Stimulated activated CD4-positive, alpha-beta T cell treated with anti-CD3 and anti-CD28 coated beads, Interleukin-1b, Interleukin-23, amount 100 ng/mL, for 4 hours (primary cell): ENCODE measurements at regions not wholly inside any gene's neighbourhood (a gene's known extent, or its start where the extent isn't known, plus 50 kb on each side); places are given as distances from the start of the nearest gene placed in this dataset.

ENCODE experiments used
- DNase-seq, 2 donors: peaks; one replicate each; pipeline ENCODE4 v3.0.0-alpha.2; 2020; ENCODE audit warnings: low read depth in 2 of 2

DNA sequence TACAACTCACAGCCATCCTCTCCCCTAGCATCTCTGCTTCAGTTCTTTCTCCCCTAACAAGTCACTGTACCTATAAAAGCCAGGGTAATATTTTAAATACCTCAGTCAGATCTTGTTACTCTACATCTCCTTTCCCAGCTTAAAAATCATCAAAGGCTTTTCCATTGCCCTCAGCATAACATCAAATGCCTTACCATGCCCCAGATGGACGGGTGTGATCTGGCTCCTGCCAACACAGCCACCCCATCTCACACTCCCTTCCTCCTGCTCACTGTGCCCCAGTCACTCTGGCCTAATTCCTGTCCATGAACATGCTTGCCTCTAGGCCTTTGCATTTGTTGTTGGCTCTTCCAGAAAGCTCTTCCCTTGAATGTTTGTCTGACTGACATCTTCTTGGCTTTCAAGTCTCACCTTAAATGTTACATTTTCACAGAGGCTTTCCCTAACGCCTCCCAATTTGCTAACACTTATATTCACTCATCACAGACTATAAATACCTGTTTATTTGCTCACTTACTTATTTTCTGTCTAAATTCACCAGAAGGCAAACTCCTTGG lies 640.9 kb downstream of the NYAP2 start:
- DNase-seq: no peak

- DNase-seq: no peak
Measured at GRCh38 chr2:226037526-226037925, 638.0 kb downstream of the NYAP2 start.

DNA sequence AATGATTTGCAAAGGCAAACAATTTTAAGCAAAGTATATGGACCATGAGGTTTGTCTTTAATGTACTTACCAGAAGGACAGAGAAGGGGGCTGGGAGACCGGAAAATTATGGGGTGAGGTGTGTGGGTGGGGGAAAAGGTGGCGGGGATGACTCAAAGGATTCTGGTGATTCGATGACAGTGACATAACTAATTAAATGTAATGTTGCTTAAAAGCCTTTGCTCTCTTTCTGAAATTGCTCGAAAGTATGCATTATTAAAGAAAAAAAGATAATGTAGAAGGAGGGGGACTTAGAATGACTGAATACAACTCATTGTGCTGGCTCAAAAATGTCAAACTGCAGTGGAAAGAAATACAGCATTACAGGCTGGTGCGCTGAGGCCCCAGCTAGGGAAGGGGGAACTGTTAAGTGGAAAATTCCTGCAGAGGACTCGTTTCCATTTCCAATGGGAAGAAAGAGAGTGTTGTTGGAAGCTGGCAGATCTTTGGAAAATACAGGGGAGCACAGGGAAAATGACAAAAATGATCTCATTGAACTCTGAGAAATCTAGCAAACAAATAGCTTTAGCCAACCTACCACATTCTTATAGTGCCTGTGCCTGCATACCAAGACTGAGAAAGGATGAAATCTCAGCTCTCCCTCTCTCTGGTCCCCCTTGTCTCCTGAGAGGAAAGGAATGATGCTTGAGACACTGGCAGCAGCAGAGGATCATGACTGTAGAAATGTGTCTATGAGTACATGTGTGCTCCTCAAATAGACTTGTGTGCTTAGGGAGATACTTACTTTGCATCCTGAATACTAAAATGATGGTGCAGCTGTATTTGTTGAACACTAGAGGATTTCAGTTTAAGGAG lies 632.4 kb downstream of the NYAP2 start:
- DNase-seq: peak; percentile 1 to 4

DNA sequence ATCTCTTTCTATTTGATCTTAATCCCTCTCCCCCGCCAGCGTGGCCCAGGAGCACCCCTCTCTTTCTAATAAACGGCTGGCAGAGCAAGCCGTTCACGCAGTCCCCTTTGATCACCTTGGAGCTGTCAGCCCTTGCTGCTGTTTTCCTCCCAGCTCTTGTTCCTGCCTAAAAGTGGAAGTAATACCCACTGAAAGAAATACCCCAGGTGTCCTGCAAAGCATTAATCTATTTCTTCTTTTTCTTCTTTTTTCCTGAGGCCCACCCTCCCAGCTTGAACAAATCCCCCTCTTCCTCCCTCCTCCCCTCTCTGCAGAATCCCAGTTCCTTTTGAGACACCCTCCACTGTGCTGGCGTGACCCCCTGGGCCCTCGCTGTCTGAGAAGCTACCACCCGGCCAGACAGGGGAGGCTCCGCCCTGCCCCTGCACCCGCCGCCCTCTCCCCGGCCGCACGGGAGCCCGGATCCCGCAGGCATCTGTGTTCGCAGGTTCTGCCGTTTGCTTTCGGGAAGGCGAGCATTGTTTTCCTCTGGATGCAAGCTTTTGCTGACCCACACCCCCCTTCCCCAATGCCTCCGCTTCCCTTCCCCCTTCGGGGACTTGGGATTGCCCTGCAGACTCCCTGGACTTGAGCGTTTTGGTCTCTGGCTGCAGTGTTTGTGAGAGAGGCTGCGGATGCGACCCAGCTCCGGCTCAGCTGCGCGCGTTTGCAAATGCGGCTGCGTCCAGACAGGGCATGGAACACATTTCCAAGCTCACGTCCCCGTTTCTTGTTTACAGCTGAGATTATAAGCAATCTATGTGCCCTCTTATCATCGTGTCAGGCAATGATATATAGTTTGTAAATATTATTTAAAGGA lies 631.5 kb downstream of the NYAP2 start:
- DNase-seq: peak in 1 of 2 donors; percentile 5

GRCh38 chr2:226030369-226030768 lies 630.9 kb downstream of the NYAP2 start:
- DNase-seq: no peak

- no peak for DNase-seq
Measured at GRCh38 chr2:226023946-226024345, 624.4 kb downstream of the NYAP2 start.

GRCh38 chr2:226023383-226023782 lies 623.9 kb downstream of the NYAP2 start:
- no peak for DNase-seq

- DNase-seq: no peak
Measured at GRCh38 chr2:226020956-226021355, 621.4 kb downstream of the NYAP2 start.

- no peak for DNase-seq
Measured at GRCh38 chr2:226020176-226020575, 620.7 kb downstream of the NYAP2 start.

- no peak for DNase-seq
Measured at GRCh38 chr2:226018641-226019040, 619.1 kb downstream of the NYAP2 start.

DNA sequence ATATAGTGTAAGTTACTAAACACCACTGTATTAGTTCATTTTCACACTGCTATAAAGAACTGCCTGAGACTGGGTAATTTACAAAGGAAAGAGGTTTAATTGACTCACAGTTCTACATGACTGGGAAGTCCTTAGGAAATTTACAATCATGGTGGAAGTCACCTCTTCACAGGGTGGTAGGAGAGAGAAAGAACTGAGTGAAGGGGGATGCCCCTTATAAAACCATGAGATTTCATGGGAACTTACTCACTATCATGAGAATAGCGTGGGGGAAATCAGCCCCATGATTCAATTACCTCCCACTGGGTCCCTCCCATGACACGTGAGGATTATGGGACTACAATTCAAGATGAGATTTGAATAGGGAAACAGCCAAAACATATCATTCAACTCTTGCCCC lies 618.0 kb downstream of the NYAP2 start:
- DNase-seq: no peak

- DNase-seq: no peak
Measured at GRCh38 chr2:226017107-226017506, 617.6 kb downstream of the NYAP2 start.

GRCh38 chr2:226011716-226012450 lies 612.4 kb downstream of the NYAP2 start:
- no peak for DNase-seq

DNA sequence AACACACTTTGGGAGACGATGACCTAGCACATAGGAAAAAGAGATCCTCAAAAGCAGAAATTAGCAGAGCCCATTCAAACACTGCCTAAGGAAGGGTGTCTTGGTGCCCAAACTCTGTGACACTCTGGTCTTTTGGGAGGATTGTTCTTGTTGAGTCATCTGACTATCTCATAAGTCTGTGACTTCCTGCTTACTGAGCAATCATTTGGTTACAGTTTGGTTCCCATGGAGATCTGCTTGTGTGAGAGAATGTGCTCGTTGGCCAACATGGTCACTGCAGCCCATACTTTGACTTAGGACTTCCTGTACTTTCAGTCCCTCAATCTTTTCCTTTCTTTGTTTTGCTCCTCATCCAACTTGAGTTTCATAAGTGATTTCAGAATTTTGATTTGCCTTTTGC lies 602.9 kb downstream of the NYAP2 start:
- no peak for DNase-seq

GRCh38 chr2:226001716-226002115 lies 602.2 kb downstream of the NYAP2 start:
- no peak for DNase-seq

- no peak for DNase-seq
Measured at GRCh38 chr2:225999692-226000091, 600.2 kb downstream of the NYAP2 start.

- DNase-seq: no peak
Measured at GRCh38 chr2:225998653-225999052, 599.1 kb downstream of the NYAP2 start.

DNA sequence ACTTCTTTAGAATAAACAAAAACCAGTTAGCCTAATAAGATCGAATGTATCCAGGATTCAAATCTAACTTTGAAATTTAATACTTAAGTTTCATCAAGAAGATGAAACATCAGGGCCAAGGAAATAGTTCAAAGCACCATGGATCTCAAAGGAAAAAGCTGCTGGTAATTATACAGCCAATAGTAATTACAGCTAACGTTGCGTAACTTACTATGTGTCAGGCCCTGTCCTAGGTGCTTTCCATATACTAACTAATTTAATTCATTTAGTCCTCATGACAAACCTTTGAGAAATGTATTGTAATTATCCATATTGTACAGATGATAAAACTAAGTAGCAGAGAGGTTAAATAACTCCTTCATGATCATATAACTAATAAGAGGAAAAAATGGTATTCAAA lies 598.6 kb downstream of the NYAP2 start:
- no peak for DNase-seq

GRCh38 chr2:225996462-225996828 lies 596.9 kb downstream of the NYAP2 start:
- no peak for DNase-seq

DNA sequence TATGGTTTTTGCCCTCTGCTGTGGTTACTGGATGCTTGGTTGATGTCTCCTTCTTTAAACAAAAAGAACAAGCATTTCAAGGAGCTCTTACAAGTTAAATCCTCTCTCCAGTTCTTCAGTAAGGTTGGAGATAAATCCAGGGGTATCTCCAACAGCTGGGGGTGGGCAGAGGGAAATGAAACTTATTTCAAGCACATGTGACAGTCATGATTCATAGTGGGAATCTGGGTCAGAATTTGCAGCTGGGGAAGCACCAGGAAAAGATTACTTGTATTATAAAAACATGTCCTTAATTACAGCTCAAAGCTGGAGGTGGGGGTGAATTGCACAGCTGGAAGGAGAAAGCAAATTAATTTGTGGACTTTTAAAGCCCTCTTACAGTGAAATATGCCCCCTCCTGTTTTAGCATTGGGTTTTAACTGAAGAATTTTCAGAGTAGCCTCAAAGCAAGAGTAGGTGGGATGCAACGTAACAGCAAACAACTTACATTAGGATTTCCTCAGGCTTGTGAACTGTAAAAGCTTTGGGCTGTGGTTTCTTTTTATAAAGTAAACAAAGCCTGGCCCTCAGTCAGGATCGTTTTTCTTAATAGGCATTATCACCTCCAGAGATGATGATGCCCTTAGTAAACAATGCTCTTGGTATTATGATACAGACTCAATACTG lies 596.4 kb downstream of the NYAP2 start:
- DNase-seq: no peak

GRCh38 chr2:225994748-225995405 lies 595.4 kb downstream of the NYAP2 start:
- DNase-seq: no peak
